WTC11 (cell line): ENCODE measurements at regions not wholly inside any gene's neighbourhood (a gene's known extent, or its start where the extent isn't known, plus 50 kb on each side); places are given as distances from the start of the nearest gene placed in this dataset.

Experiments used
- ATF2 ChIP-seq: sonication (generic); formaldehyde crosslinking; IDR thresholded peaks from 2 replicates; pipeline ENCODE4 v1.8.1; 2022; ENCODE audit warnings: low read depth, missing genetic modification reagents, borderline replicate concordance
- CTCF ChIP-seq: fragments of 200-600 bp; IDR thresholded peaks from 2 replicates; pipeline ENCODE4 v1.8.0; 2022; ENCODE audit warnings: antibody characterized with exemption
- NR3C1 ChIP-seq: sonication (generic); formaldehyde crosslinking; conservative IDR thresholded peaks from 2 replicates; pipeline ENCODE4 v1.8.1; 2023; ENCODE audit warnings: low read depth, mild to moderate bottlenecking, missing genetic modification reagents

DNA sequence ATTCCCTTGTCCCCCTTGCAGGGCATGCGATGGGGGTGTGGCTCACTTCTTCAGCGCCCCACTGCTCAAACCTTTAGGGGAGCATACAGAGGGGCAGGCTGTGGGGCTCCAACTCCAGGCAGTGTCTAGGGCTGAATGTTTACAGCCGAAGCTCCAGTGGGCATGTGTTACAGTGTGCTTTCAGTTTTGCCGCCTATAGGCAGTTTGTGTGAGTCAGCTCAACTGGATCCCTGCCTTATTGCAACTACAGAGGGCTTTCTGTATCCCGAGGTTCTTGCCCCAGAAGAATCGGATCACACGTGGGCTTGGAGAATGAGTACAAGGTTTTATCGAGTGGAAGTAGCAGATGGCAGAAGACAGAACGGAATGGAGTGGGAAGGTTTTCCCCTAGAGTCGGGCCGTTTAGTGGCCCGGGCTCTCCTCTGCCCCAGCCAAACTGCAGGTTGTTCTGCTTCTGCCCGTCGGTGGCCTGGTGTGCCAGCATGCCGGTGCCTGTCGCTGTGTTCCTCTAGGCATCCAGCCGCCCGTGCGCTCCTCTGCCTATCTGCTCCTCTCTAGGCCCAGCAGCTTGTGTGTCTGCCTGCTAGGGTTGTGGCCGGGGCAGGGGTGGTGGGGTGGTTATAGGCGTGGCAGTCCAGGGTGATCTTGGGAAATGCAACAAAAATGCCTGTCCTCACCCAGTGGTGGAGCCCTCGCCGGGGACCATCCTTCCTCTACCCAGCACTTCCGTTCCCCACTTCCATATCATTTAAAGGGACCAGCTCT, 435.9 kb upstream of the SGCG start:
- TF ChIP-seq ATF2 (no peak), CTCF (no peak), NR3C1 (no peak)
